K562 (cell line): ENCODE measurements at regions not wholly inside any gene's neighbourhood (a gene's known extent, or its start where the extent isn't known, plus 50 kb on each side); places are given as distances from the start of the nearest gene placed in this dataset.

Experiments used
- ATAC-seq: fragments of 200-7000 bp; cut with Tn5 transposase; 3 replicates; pipeline ENCODE4 v1.9.1; 2020; ENCODE audit warnings: moderate library complexity
- BruUV-seq: library from RNA; stranded (reverse); fragments of 400-500 nt; replicated peaks from 2 replicates; lab custom pipeline; 2021; lab: Mats Ljungman, UMichigan
- CTCF ChIA-PET: fragments of 300-600 bp; formaldehyde crosslinking; extraction: SDS; loops from one replicate; lab custom pipeline; 2021; ENCODE audit warnings: low intra/inter-chr PET ratio; lab: Yijun Ruan, JAX
- POLR2A ChIA-PET: fragments of 300-600, 350-650 bp; sonication (Branson Sonifier 250); formaldehyde crosslinking; extraction: SDS; loops from one replicate; lab custom pipeline; 2021; ENCODE audit warnings: antibody characterized with exemption, inconsistent platforms; lab: Yijun Ruan, JAX
- DNase-seq, 4 experiments: peaks; one replicate each; pipeline versions ENCODE4 v3.0.0 to v3.0.0-alpha.2; 2011 to 2018; ENCODE audit warnings: low spot score in 3 of 4, mixed read lengths in 3 of 4; ENCODE audit errors: extremely low read depth in 1 of 4
- FAIRE-seq: peaks from 2 replicates; lab custom pipeline; 2011; peaks lifted over from hg19 to GRCh38; lab: Jason Lieb, UNC
- H2AFZ ChIP-seq: 2 replicates; pipeline ENCODE4 v1.6.0; 2011; ENCODE audit warnings: low read depth, low read length, control low read depth, inconsistent platforms
- H3K27ac ChIP-seq: fragments of 200-600 bp; 3 replicates; pipeline ENCODE4 v1.8.0; 2011; ENCODE audit warnings: low read depth, mild to moderate bottlenecking, control low read depth, inconsistent platforms, low read length, moderate library complexity, mixed read lengths; ENCODE audit errors: extremely low read depth
- H3K27me3 ChIP-seq, 2 experiments: fragments of 300-600 bp in 1 of 2; 2 replicates in 1 of 2; 3 replicates in 1 of 2; pipeline versions ENCODE4 v1.6.0 to v1.8.0; 2011; ENCODE audit warnings: inconsistent platforms in 2 of 2, low read length in 2 of 2, mild to moderate bottlenecking in 1 of 2, mixed read lengths in 1 of 2, moderate library complexity in 1 of 2; ENCODE audit not compliant: control insufficient read depth in 2 of 2, insufficient read depth in 2 of 2
- H3K36me3 ChIP-seq: fragments of 300-600 bp; 3 replicates; pipeline ENCODE4 v1.8.0; 2011; ENCODE audit warnings: mild to moderate bottlenecking, low read length, inconsistent platforms; ENCODE audit not compliant: control insufficient read depth, insufficient read depth
- H3K4me1 ChIP-seq, 2 experiments: fragments of 200-600 bp in 1 of 2; replicated peaks in 1 of 2; 2 replicates in 1 of 2; 3 replicates in 1 of 2; pipeline versions ENCODE4 v1.5.1 to v1.8.0; 2011; ENCODE audit warnings: inconsistent platforms in 2 of 2, low read length in 2 of 2, mild to moderate bottlenecking in 1 of 2, mixed read lengths in 1 of 2, moderate library complexity in 1 of 2; ENCODE audit not compliant: control insufficient read depth in 2 of 2, insufficient read depth in 2 of 2
- H3K4me2 ChIP-seq: 2 replicates; pipeline ENCODE4 v1.6.1; 2011; ENCODE audit warnings: low read length, control low read depth, inconsistent platforms, mixed read lengths; ENCODE audit not compliant: insufficient read depth
- H3K4me3 ChIP-seq: fragments of 200-600 bp; sonication (generic), shearing (Covaris generic); 2 replicates; pipeline ENCODE4 v1.5.1; 2016; ENCODE audit warnings: control low read depth, inconsistent platforms
- H3K79me2 ChIP-seq: fragments of 200-600 bp; 3 replicates; pipeline ENCODE4 v1.8.0; 2011; ENCODE audit warnings: low read length, inconsistent platforms; ENCODE audit not compliant: control insufficient read depth, insufficient read depth
- H3K9ac ChIP-seq, 2 experiments: 2 replicates each; pipeline versions ENCODE4 v1.6.0 to v1.6.1; 2011; ENCODE audit warnings: low read depth in 2 of 2, low read length in 2 of 2, control low read depth in 1 of 2, inconsistent platforms in 1 of 2, mild to moderate bottlenecking in 1 of 2, mixed read lengths in 1 of 2; ENCODE audit not compliant: insufficient read depth in 1 of 2
- H3K9me1 ChIP-seq: one replicate; pipeline ENCODE4 v1.6.0; 2011; ENCODE audit warnings: inconsistent platforms, mild to moderate bottlenecking, low read length, moderate library complexity; ENCODE audit not compliant: control insufficient read depth, insufficient read depth
- H3K9me3 ChIP-seq: replicated peaks from 2 replicates; pipeline ENCODE4 v1.5.1; 2011; ENCODE audit warnings: low read depth, low read length, inconsistent platforms; ENCODE audit not compliant: control insufficient read depth, insufficient read depth
- H4K20me1 ChIP-seq: replicated peaks from 2 replicates; pipeline ENCODE4 v1.6.1; 2011; ENCODE audit warnings: low read length, inconsistent platforms, mixed read lengths; ENCODE audit not compliant: control insufficient read depth, insufficient read depth
- CXXC5 ChIP-seq: fragments of 250-450 bp; sonication (Bioruptor Pico); IDR thresholded peaks from 2 replicates; pipeline ENCODE4 v1.8.0; 2022; ENCODE audit warnings: inconsistent platforms, mild to moderate bottlenecking, moderate library complexity
- FOS ChIP-seq: IDR thresholded peaks from 3 replicates; pipeline ENCODE4 v1.6.1; 2011; ENCODE audit not compliant: insufficient read length; ENCODE audit errors: extremely low read depth
- NFATC3 ChIP-seq: fragments of 450-650 bp; IDR thresholded peaks from 2 replicates; pipeline ENCODE4 v1.6.1; 2017; ENCODE audit warnings: mild to moderate bottlenecking
- NFYB ChIP-seq: IDR thresholded peaks from 2 replicates; pipeline ENCODE4 v1.6.1; 2011; ENCODE audit warnings: mild to moderate bottlenecking, moderate library complexity; ENCODE audit not compliant: insufficient read length; ENCODE audit errors: extremely low read depth
- PHF20 ChIP-seq: fragments of 450-650 bp; IDR thresholded peaks from 2 replicates; pipeline ENCODE4 v1.6.1; 2018; ENCODE audit not compliant: partially characterized antibody
- PHTF2 ChIP-seq: fragments of 250-450 bp; sonication (Bioruptor Pico); IDR thresholded peaks from 2 replicates; pipeline ENCODE4 v1.5.0; 2021; ENCODE audit warnings: mild to moderate bottlenecking
- PPARD ChIP-seq: fragments of 250-450 bp; sonication (Bioruptor Pico); IDR thresholded peaks from 2 replicates; pipeline ENCODE4 v1.8.0; 2022; ENCODE audit warnings: inconsistent platforms, mild to moderate bottlenecking, moderate library complexity
- RNF2 ChIP-seq: sonication (generic); IDR thresholded peaks from 2 replicates; pipeline ENCODE4 v1.6.1; 2016
- SMAD3 ChIP-seq: fragments of 450-650 bp; formaldehyde crosslinking; conservative IDR thresholded peaks from 2 replicates; pipeline ENCODE4 v1.4.0; 2020; ENCODE audit warnings: mild to moderate bottlenecking
- ZBED1 ChIP-seq: IDR thresholded peaks from 2 replicates; pipeline ENCODE4 v1.6.1; 2014
- ZC3H4 ChIP-seq: sonication (generic); formaldehyde crosslinking; IDR thresholded peaks from 2 replicates; pipeline ENCODE4 v1.9.0; 2021; ENCODE audit warnings: missing genetic modification reagents, borderline replicate concordance
- ZKSCAN8 ChIP-seq: fragments of 200-800 bp; sonication (Bioruptor generic); IDR thresholded peaks from 2 replicates; pipeline ENCODE4 v1.6.1; 2016; ENCODE audit warnings: missing genetic modification characterization, missing compliant biosample characterization
- ZNF23 ChIP-seq: fragments of 250-450 bp; sonication (Bioruptor Pico); IDR thresholded peaks from 2 replicates; pipeline ENCODE4 v1.4.0; 2020; ENCODE audit warnings: mild to moderate bottlenecking
- ZNF316 ChIP-seq: fragments of 450-650 bp; IDR thresholded peaks from 2 replicates; pipeline ENCODE4 v1.6.1; 2016
- ZNF717 ChIP-seq: fragments of 250-450 bp; sonication (Bioruptor Pico); IDR thresholded peaks from 2 replicates; pipeline ENCODE4 v1.5.0; 2021
- ZNF780A ChIP-seq: fragments of 250-450 bp; sonication (Bioruptor Pico); IDR thresholded peaks from 2 replicates; pipeline ENCODE4 v1.5.0; 2021; ENCODE audit warnings: mild to moderate bottlenecking
- ZNF785 ChIP-seq: fragments of 250-450 bp; sonication (Bioruptor Pico); IDR thresholded peaks from 2 replicates; pipeline ENCODE4 v1.4.0; 2020; ENCODE audit warnings: mild to moderate bottlenecking
- WGBS: fragments of 100-300 bp; shearing (Covaris generic); methylation state at CpG from one replicate; pipeline ENCODE4 v1.1.6; 2016; ENCODE audit warnings: low coverage, mixed read lengths; ENCODE audit not compliant: insufficient coverage; ENCODE audit errors: missing lambda C conversion rate; 5-methylcytosine and 5-hydroxymethylcytosine counted together
- in situ Hi-C: fragments of 300-500 bp; cut with MboI; formaldehyde crosslinking; loops from 4 replicates; pipeline ENCODE4 v1.15.0; 2018; ENCODE audit warnings: inconsistent platforms, mixed read lengths
- intact Hi-C: fragments of 100-400 bp; cut with micrococcal nuclease; formaldehyde crosslinking; loops from 2 replicates; pipeline ENCODE4 v1.14.2; 2022

DNA sequence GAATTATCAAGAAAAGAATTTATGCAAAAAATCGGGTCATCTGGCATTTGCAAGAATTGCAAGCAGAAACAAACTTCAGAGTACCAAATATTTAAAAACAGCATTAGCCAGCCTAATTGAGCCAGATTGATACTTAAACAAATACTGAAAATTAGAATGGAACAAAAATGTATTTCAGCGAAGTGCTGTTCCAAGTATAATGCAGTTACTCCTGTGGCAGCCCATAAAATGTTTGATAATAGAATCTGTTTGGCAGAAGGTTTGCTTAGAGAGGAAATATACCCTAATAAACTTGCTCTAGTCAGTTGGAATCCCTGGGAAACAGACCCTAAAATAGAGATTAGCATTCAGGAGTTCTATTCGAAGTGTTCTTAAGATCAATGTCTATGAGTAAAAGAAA, 835.1 kb upstream of the MBL2 start:
- FAIRE-seq: no peak

DNA sequence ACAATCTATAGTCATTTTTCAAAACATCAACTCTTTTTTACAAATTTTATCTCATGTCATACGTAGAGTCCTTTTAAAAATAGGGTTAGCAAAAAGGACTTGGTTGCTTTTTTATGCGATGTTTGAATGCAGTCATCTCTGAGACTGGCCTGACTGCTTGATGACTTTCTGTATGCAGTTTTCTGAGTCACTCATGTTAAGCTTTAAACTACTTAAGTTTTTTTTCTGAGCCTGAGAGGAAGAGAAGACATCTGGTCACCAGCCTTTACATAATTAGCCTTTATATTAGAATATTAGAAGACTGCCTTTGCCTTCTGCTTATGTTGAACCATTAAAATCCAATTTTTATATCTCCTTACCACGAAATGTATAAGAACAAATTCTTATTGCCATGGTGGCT, 834.4 kb upstream of the MBL2 start:
- no peaks in the 10 kb centered on the region for H3K36me3 ChIP-seq
- intact Hi-C loops (loop anchor here (10.0 kb wide), 1 partner anchor 1658 kb away; no protein-coding TSS in a partner anchor), in situ Hi-C loops (no loop called here)
- H3K4me2 ChIP-seq: no peak overlapping the region
- BruUV-seq: no TSS peak
- ChIA-PET POLR2A (no interaction called here), CTCF (no interaction called here)
- WGBS: 0% methylated on average over 3 of the region's 3 CpGs
- no peak overlapping the region for H3K27ac ChIP-seq
- no peak overlapping the region for H2AFZ ChIP-seq
- no peaks in the 10 kb centered on the region for H3K9me3 ChIP-seq
- no peaks in the 10 kb centered on the region for H3K79me2 ChIP-seq
- no peak for DNase-seq
- no peak overlapping the region for H3K4me3 ChIP-seq
- no peaks in the 10 kb centered on the region for H3K9me1 ChIP-seq
- H3K4me1 ChIP-seq: no peaks in the 10 kb centered on the region
- no peak for ATAC-seq
- no peaks in the 10 kb centered on the region for H4K20me1 ChIP-seq
- no peak overlapping the region for H3K9ac ChIP-seq
- no peaks in the 10 kb centered on the region for H3K27me3 ChIP-seq
- TF ChIP-seq ZBED1: no peak
- TF ChIP-seq ZNF316: no peak
- TF ChIP-seq NFYB: no peak
- no peak for TF ChIP-seq NFATC3
- no peak for TF ChIP-seq RNF2
- FAIRE-seq: no peak

More for the DNA sequence above, 835.1 kb upstream of the MBL2 start:
- H3K9me1 ChIP-seq: no peaks in the 10 kb centered on the region
- no peaks in the 10 kb centered on the region for H3K79me2 ChIP-seq
- H4K20me1 ChIP-seq: no peaks in the 10 kb centered on the region
- no peak for DNase-seq
- ChIA-PET POLR2A (no interaction called here), CTCF (no interaction called here)
- intact Hi-C loops (loop anchor here (10.0 kb wide), 1 partner anchor 1657 kb away; no protein-coding TSS in a partner anchor), in situ Hi-C loops (no loop called here)
- no peak for TF ChIP-seq ZKSCAN8 (CRISPR knock-in tag)
- no peak for TF ChIP-seq FOS
- TF ChIP-seq ZNF785 (CRISPR knock-in tag): no peak
- no peak for TF ChIP-seq PHF20
- no peak for TF ChIP-seq ZNF780A (CRISPR knock-in tag)
- TF ChIP-seq ZNF23 (CRISPR knock-in tag): no peak
- no peak for TF ChIP-seq SMAD3
- no peak for TF ChIP-seq PHTF2
- no peak for TF ChIP-seq PPARD (CRISPR knock-in tag)
- TF ChIP-seq CXXC5 (CRISPR knock-in tag): no peak
- TF ChIP-seq ZNF717: no peak
- TF ChIP-seq ZC3H4 (CRISPR knock-in tag): no peak
- ATAC-seq: no peak
- no peaks in the 10 kb centered on the region for H3K27me3 ChIP-seq
- H3K27ac ChIP-seq: no peak overlapping the region
- no peaks in the 10 kb centered on the region for H3K4me1 ChIP-seq
- H3K36me3 ChIP-seq: no peaks in the 10 kb centered on the region
- no peaks in the 10 kb centered on the region for H3K9me3 ChIP-seq
- BruUV-seq: no TSS peak
- no peak overlapping the region for H3K4me2 ChIP-seq
- no peak overlapping the region for H3K9ac ChIP-seq
- H3K4me3 ChIP-seq: no peak overlapping the region
- WGBS: 4% methylated on average over 3 of the region's 3 CpGs
- no peak overlapping the region for H2AFZ ChIP-seq
